ENCODE measurements at regions not wholly inside any gene's neighbourhood (a gene's known extent, or its start where the extent isn't known, plus 50 kb on each side); places are given as distances from the start of the nearest gene placed in this dataset.

GRCh38 chr13:74061926-74062595 is 72.1 kb downstream of the KLF12 start:
- TF ChIP-seq, protein P1, sequence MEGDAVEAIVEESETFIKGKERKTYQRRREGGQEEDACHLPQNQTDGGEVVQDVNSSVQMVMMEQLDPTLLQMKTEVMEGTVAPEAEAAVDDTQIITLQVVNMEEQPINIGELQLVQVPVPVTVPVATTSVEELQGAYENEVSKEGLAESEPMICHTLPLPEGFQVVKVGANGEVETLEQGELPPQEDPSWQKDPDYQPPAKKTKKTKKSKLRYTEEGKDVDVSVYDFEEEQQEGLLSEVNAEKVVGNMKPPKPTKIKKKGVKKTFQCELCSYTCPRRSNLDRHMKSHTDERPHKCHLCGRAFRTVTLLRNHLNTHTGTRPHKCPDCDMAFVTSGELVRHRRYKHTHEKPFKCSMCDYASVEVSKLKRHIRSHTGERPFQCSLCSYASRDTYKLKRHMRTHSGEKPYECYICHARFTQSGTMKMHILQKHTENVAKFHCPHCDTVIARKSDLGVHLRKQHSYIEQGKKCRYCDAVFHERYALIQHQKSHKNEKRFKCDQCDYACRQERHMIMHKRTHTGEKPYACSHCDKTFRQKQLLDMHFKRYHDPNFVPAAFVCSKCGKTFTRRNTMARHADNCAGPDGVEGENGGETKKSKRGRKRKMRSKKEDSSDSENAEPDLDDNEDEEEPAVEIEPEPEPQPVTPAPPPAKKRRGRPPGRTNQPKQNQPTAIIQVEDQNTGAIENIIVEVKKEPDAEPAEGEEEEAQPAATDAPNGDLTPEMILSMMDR (IDR thresholded peaks at IDR 0.05; ENCODE audit: low read length) = no peak
- TF ChIP-seq EZH2 (IDR thresholded peaks at IDR 0.05; ENCODE audit: borderline replicate concordance, low read length) = no peak
